ENCODE measurements at regions not wholly inside any gene's neighbourhood (a gene's known extent, or its start where the extent isn't known, plus 50 kb on each side); places are given as distances from the start of the nearest gene placed in this dataset.
"Not testable (repeated sequence)": the region's sequence is repeated elsewhere in the genome, so short reads cannot be mapped to it uniquely, and the experiment has no call there.

DNA sequence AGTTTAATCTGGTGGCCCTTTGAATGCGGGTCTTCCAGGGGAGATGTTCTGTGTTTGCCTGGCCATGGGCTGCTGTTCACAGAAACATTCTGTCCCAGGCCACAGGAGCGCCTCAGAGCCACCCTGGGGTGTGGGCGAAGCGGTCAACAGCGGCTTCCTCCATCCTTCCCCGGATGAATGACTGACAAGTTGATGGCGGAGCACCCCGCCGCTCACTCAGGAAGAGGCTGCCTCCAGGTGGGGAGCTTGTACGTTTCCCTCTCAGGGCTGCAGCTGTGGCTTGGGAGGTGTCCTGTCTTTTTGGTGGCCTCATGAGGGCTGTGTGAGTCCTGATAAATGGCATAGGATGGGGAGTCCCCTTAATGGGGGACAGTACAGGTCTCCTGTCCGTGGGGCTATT is 178.4 kb downstream of the NRN1 start:
- Histone ChIP-seq H3K79me2 (ENCODE audit: control insufficient read depth, insufficient read depth, low read length) (no peaks in the 10 kb centered on the region), H3K4me2 (ENCODE audit: control insufficient read depth, extremely low read depth, insufficient read depth, low read depth, low read length) (no peak overlapping the region), H3K36me3 (ENCODE audit: control insufficient read depth in 2 of 2, extremely low read depth in 1 of 2, insufficient read depth in 2 of 2, low read length in 2 of 2) (no peaks in the 10 kb centered on the region), H3K4me3 (ENCODE audit: control insufficient read depth in 2 of 3, extremely low read depth in 1 of 3, insufficient read depth in 2 of 3, low read depth in 1 of 3, low read length in 3 of 3) (no peak overlapping the region), H3K27me3 (ENCODE audit: control insufficient read depth, extremely low read depth, insufficient read depth, low read length) (no peaks in the 10 kb centered on the region), H2AFZ (ENCODE audit: control insufficient read depth, low read length) (no peak overlapping the region), H4K20me1 (ENCODE audit: control insufficient read depth, extremely low read depth, insufficient read depth, low read length) (no peaks in the 10 kb centered on the region), H3K9me1 (ENCODE audit: control insufficient read depth, extremely low read depth, insufficient read depth, low read length) (no peaks in the 10 kb centered on the region), H3K9ac (ENCODE audit: control insufficient read depth, extremely low read depth, insufficient read depth, low read length) (no peak overlapping the region), H3K9me3 (ENCODE audit: control insufficient read depth, low read depth, low read length) (no peaks in the 10 kb centered on the region), H3K4me1 (ENCODE audit: control insufficient read depth, extremely low read depth, insufficient read depth, low read length) (no peaks in the 10 kb centered on the region), H3K27ac (ENCODE audit: control insufficient read depth, insufficient read depth, low read length) (no peak overlapping the region)
- no peak for DNase-seq (ENCODE audit: low read depth, low spot score)
- dilution Hi-C loops (cut with MboI; ENCODE audit: extremely low pct_ligation_motif_present, low sequenced_read_pairs): no loop called here
- no peak for TF ChIP-seq EZH2 (IDR thresholded peaks at IDR 0.05; ENCODE audit: low read length)
- TF ChIP-seq, protein P1, sequence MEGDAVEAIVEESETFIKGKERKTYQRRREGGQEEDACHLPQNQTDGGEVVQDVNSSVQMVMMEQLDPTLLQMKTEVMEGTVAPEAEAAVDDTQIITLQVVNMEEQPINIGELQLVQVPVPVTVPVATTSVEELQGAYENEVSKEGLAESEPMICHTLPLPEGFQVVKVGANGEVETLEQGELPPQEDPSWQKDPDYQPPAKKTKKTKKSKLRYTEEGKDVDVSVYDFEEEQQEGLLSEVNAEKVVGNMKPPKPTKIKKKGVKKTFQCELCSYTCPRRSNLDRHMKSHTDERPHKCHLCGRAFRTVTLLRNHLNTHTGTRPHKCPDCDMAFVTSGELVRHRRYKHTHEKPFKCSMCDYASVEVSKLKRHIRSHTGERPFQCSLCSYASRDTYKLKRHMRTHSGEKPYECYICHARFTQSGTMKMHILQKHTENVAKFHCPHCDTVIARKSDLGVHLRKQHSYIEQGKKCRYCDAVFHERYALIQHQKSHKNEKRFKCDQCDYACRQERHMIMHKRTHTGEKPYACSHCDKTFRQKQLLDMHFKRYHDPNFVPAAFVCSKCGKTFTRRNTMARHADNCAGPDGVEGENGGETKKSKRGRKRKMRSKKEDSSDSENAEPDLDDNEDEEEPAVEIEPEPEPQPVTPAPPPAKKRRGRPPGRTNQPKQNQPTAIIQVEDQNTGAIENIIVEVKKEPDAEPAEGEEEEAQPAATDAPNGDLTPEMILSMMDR (optimal IDR thresholded peaks at IDR 0.05 in 1 of 3, IDR thresholded peaks at IDR 0.05 in 1 of 3, conservative IDR thresholded peaks at IDR 0.05 in 1 of 3; ENCODE audit: extremely low read depth in 1 of 3, insufficient read depth in 2 of 3, low read length in 3 of 3): no peak
- no peak for FAIRE-seq

DNA sequence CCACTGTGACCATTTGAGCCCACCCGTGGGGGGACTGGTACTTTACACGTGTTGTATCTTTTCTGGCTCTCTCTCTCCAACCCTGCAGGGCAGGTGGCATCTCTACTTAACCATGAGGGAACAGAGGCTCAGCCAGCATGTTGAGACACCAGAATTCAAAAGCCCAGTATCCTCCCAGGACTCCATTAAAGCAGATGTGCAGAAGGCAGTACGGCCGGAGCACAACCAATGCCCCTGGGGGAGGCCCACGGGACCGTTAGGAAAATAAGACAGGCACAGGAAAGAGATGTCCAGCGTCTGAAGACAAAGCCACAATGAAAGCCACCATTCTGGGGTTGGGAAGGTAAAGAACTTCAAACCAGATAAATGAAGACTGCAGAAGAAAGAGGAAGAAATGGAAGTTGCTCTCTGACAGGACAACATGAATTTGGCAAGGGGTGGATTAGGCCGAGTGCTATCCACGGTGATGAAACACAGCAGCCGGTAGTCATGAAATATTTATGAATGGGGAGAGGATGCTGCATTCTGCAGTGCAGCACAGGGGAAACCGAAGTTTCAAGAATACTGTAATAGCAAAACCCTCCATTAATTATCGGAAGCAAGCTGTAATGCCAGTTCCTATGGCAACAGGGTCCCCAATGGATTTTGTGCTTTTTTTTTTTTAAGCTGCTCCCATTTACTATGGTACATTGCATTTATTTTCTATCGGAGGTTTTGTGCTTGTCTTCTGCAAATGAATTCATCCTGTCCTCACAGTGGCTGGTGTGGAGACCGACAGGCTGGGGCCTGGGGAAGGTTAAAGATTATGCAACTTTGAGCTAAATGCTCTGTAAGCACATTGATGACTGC is 179.4 kb downstream of the NRN1 start:
- FAIRE-seq: no peak
- no peak overlapping the region for H3K27ac ChIP-seq (ENCODE audit: control insufficient read depth, insufficient read depth, low read length)
- no peaks in the 10 kb centered on the region for H3K4me1 ChIP-seq (ENCODE audit: control insufficient read depth, extremely low read depth, insufficient read depth, low read length)
- no peaks in the 10 kb centered on the region for H3K36me3 ChIP-seq (ENCODE audit: control insufficient read depth in 2 of 2, extremely low read depth in 1 of 2, insufficient read depth in 2 of 2, low read length in 2 of 2)
- H2AFZ ChIP-seq (ENCODE audit: control insufficient read depth, low read length): no peak overlapping the region
- TF ChIP-seq, protein P1 (optimal IDR thresholded peaks at IDR 0.05 in 1 of 3, IDR thresholded peaks at IDR 0.05 in 1 of 3, conservative IDR thresholded peaks at IDR 0.05 in 1 of 3; ENCODE audit: extremely low read depth in 1 of 3, insufficient read depth in 2 of 3, low read length in 3 of 3): no peak
- TF ChIP-seq EZH2 (IDR thresholded peaks at IDR 0.05; ENCODE audit: low read length): no peak
- no peak overlapping the region for H3K4me2 ChIP-seq (ENCODE audit: control insufficient read depth, extremely low read depth, insufficient read depth, low read depth, low read length)
- no peaks in the 10 kb centered on the region for H3K9me3 ChIP-seq (ENCODE audit: control insufficient read depth, low read depth, low read length)
- no peak for DNase-seq (ENCODE audit: low read depth, low spot score)
- dilution Hi-C loops (cut with MboI; ENCODE audit: extremely low pct_ligation_motif_present, low sequenced_read_pairs): no loop called here
- no peak overlapping the region for H3K4me3 ChIP-seq (ENCODE audit: control insufficient read depth in 2 of 3, extremely low read depth in 1 of 3, insufficient read depth in 2 of 3, low read depth in 1 of 3, low read length in 3 of 3)
- H3K9ac ChIP-seq (ENCODE audit: control insufficient read depth, extremely low read depth, insufficient read depth, low read length): no peak overlapping the region
- no peaks in the 10 kb centered on the region for H3K9me1 ChIP-seq (ENCODE audit: control insufficient read depth, extremely low read depth, insufficient read depth, low read length)
- H3K27me3 ChIP-seq (ENCODE audit: control insufficient read depth, extremely low read depth, insufficient read depth, low read length): no peaks in the 10 kb centered on the region
- no peaks in the 10 kb centered on the region for H4K20me1 ChIP-seq (ENCODE audit: control insufficient read depth, extremely low read depth, insufficient read depth, low read length)
- no peaks in the 10 kb centered on the region for H3K79me2 ChIP-seq (ENCODE audit: control insufficient read depth, insufficient read depth, low read length)

GRCh38 chr6:5824382-5824983 is 182.2 kb downstream of the NRN1 start:
- H3K27ac ChIP-seq (ENCODE audit: control insufficient read depth, insufficient read depth, low read length); H3K4me3 ChIP-seq (ENCODE audit: control insufficient read depth in 2 of 3, extremely low read depth in 1 of 3, insufficient read depth in 2 of 3, low read depth in 1 of 3, low read length in 3 of 3); H3K27me3 ChIP-seq (ENCODE audit: control insufficient read depth, extremely low read depth, insufficient read depth, low read length); H3K9ac ChIP-seq (ENCODE audit: control insufficient read depth, extremely low read depth, insufficient read depth, low read length); H3K4me2 ChIP-seq (ENCODE audit: control insufficient read depth, extremely low read depth, insufficient read depth, low read depth, low read length); H3K4me1 ChIP-seq (ENCODE audit: control insufficient read depth, extremely low read depth, insufficient read depth, low read length); H3K9me1 ChIP-seq (ENCODE audit: control insufficient read depth, extremely low read depth, insufficient read depth, low read length); H4K20me1 ChIP-seq (ENCODE audit: control insufficient read depth, extremely low read depth, insufficient read depth, low read length); FAIRE-seq; H3K79me2 ChIP-seq (ENCODE audit: control insufficient read depth, insufficient read depth, low read length); DNase-seq (ENCODE audit: low read depth, low spot score); dilution Hi-C loops (cut with MboI; ENCODE audit: extremely low pct_ligation_motif_present, low sequenced_read_pairs); H2AFZ ChIP-seq (ENCODE audit: control insufficient read depth, low read length); H3K36me3 ChIP-seq (ENCODE audit: control insufficient read depth in 2 of 2, extremely low read depth in 1 of 2, insufficient read depth in 2 of 2, low read length in 2 of 2); H3K9me3 ChIP-seq (ENCODE audit: control insufficient read depth, low read depth, low read length): not testable (repeated sequence)

Measured in keratinocyte (primary cell).